Neural progenitor cell (in vitro differentiated cells): ENCODE measurements at regions not wholly inside any gene's neighbourhood (a gene's known extent, or its start where the extent isn't known, plus 50 kb on each side); places are given as distances from the start of the nearest gene placed in this dataset.

Experiments
- DNase-seq: peaks from one replicate; pipeline ENCODE4 v3.0.0-alpha.2; 2016; ENCODE audit warnings: low spot score
- H2AFZ ChIP-seq: fragments of 200-600 bp; sonication (generic); replicated peaks from 2 replicates; pipeline ENCODE4 v1.6.1; 2016; ENCODE audit warnings: antibody characterized with exemption
- H3F3A ChIP-seq: fragments of 200-600 bp; sonication (generic); 2 replicates; pipeline ENCODE4 v1.6.1; 2016; ENCODE audit warnings: antibody characterized with exemption, low read depth
- H3K27ac ChIP-seq: fragments of 200-600 bp; sonication (generic); 2 replicates; pipeline ENCODE4 v1.5.1; 2016; ENCODE audit warnings: mild to moderate bottlenecking
- H3K27me3 ChIP-seq: fragments of 200-600 bp; sonication (generic); 2 replicates; pipeline ENCODE4 v1.6.1; 2016; ENCODE audit warnings: mild to moderate bottlenecking, moderate library complexity
- H3K36me3 ChIP-seq: fragments of 200-600 bp; sonication (generic); 2 replicates; pipeline ENCODE4 v1.5.1; 2016
- H3K4me1 ChIP-seq: fragments of 200-600 bp; sonication (generic); 2 replicates; pipeline ENCODE4 v1.6.1; 2016; ENCODE audit warnings: mixed run types
- H3K4me2 ChIP-seq: fragments of 200-600 bp; sonication (generic); 2 replicates; pipeline ENCODE4 v1.6.1; 2016
- H3K4me3 ChIP-seq: fragments of 200-600 bp; sonication (generic); 2 replicates; pipeline ENCODE4 v1.5.1; 2016
- H3K79me2 ChIP-seq: fragments of 200-600 bp; sonication (generic); 2 replicates; pipeline ENCODE4 v1.6.1; 2016; ENCODE audit warnings: low read depth
- H3K9ac ChIP-seq: fragments of 200-600 bp; sonication (generic); 2 replicates; pipeline ENCODE4 v1.6.1; 2016
- H3K9me3 ChIP-seq: fragments of 200-600 bp; sonication (generic); 2 replicates; pipeline ENCODE4 v1.5.1; 2016; ENCODE audit warnings: low read depth
- H4K20me1 ChIP-seq: fragments of 200-600 bp; sonication (generic); 2 replicates; pipeline ENCODE4 v1.6.1; 2016; ENCODE audit warnings: low read depth
- H3K27ac Mint-ChIP-seq: 3 replicates; pipeline ENCODE4 v1.8.0; 2021; ENCODE audit warnings: mixed read lengths
- H3K27me3 Mint-ChIP-seq: 2 replicates; pipeline ENCODE4 v1.8.0; 2022; ENCODE audit warnings: low read depth, mild to moderate bottlenecking, inconsistent platforms, moderate library complexity, mixed read lengths; ENCODE audit not compliant: insufficient read depth
- H3K36me3 Mint-ChIP-seq: 3 replicates; pipeline ENCODE4 v1.8.0; 2021; ENCODE audit warnings: mixed read lengths
- H3K4me1 Mint-ChIP-seq: 3 replicates; pipeline ENCODE4 v1.8.0; 2021; ENCODE audit warnings: mixed read lengths
- H3K4me3 Mint-ChIP-seq: 3 replicates; pipeline ENCODE4 v1.8.0; 2021; ENCODE audit warnings: mild to moderate bottlenecking, moderate library complexity, mixed read lengths
- H3K9me3 Mint-ChIP-seq: 3 replicates; pipeline ENCODE4 v1.8.0; 2020; ENCODE audit warnings: mixed read lengths
- EZH2 ChIP-seq: fragments of 200-600 bp; sonication (generic); IDR thresholded peaks from 2 replicates; pipeline ENCODE4 v1.6.1; 2017; ENCODE audit warnings: antibody characterized with exemption, mild to moderate bottlenecking, moderate library complexity
- EZH2phosphoT487 ChIP-seq: fragments of 200-600 bp; sonication (generic); IDR thresholded peaks from 2 replicates; pipeline ENCODE4 v1.6.1; 2017; ENCODE audit warnings: antibody characterized with exemption
- TF ChIP-seq, protein P1 (sequence below): fragments of 200-600 bp; sonication (generic); IDR thresholded peaks from 2 replicates; pipeline ENCODE4 v1.5.1; 2017; ENCODE audit warnings: antibody characterized with exemption, mild to moderate bottlenecking

DNA sequence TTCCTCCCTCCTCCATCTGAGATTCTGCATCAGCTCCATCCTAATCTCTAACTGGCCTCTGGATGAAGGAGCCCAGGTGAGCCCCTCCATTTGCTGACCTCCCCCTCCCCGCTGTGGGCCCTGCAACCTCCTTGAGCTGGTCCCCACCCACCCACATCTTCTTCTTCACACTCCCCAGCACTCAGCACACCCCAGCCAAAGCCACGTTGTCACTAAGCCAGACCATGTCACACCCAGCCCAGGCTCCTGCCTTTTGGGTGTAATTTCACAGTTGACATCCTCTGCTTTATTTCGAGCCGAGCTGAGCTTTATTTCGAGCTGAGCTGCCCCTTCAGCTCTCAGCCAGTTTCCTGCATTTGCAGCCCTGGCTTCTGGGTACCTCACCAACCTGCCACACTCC is 282.7 kb upstream of the TNRC6C start:
- Histone ChIP-seq H3K4me1 (peaks cover 22% of the 10 kb centered on the region), H3K36me3 (no peaks in the 10 kb centered on the region), H3F3A (peaks cover 4% of the 10 kb centered on the region), H3K27me3 (no peaks in the 10 kb centered on the region), H4K20me1 (no peaks in the 10 kb centered on the region), H3K4me2 (peak overlapping the region; percentile 34), H3K79me2 (no peaks in the 10 kb centered on the region), H3K4me3 (no peak overlapping the region), H2AFZ (no peak overlapping the region), H3K9me3 (no peaks in the 10 kb centered on the region), H3K9ac (no peak overlapping the region), H3K27ac (no peak overlapping the region)
- Mint-ChIP-seq H3K4me1 (peaks cover 25% of the 10 kb centered on the region), H3K4me3 (no peak overlapping the region), H3K27me3 (peaks cover 18% of the 10 kb centered on the region), H3K27ac (peak overlapping the region; percentile 16), H3K36me3 (no peaks in the 10 kb centered on the region), H3K9me3 (peaks cover 2% of the 10 kb centered on the region)
- TF ChIP-seq EZH2 (no peak), EZH2phosphoT487 (no peak)
- TF ChIP-seq, protein P1, sequence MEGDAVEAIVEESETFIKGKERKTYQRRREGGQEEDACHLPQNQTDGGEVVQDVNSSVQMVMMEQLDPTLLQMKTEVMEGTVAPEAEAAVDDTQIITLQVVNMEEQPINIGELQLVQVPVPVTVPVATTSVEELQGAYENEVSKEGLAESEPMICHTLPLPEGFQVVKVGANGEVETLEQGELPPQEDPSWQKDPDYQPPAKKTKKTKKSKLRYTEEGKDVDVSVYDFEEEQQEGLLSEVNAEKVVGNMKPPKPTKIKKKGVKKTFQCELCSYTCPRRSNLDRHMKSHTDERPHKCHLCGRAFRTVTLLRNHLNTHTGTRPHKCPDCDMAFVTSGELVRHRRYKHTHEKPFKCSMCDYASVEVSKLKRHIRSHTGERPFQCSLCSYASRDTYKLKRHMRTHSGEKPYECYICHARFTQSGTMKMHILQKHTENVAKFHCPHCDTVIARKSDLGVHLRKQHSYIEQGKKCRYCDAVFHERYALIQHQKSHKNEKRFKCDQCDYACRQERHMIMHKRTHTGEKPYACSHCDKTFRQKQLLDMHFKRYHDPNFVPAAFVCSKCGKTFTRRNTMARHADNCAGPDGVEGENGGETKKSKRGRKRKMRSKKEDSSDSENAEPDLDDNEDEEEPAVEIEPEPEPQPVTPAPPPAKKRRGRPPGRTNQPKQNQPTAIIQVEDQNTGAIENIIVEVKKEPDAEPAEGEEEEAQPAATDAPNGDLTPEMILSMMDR: no peak
- no peak for DNase-seq

DNA sequence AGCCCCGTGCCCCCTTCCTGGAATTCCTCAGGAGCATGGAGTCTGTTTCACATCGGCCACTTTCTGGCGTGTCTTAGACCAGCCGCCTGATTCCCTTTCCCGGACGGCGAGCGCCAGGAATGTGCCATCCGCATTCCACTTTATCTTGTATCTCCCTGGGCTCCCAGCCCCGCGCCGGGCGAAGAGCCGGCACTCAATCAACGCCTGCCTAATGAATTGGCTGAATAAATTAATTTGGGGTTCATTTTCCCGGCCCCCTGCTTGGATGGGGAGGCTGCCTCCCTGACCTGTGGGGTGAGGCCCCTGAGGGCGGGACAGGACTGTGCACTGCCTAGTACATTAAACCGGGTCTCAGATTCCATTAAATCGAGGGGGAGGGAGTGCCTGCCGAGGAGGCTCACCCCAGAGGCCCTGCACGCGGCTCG is 282.3 kb upstream of the TNRC6C start:
- Mint-ChIP-seq H3K36me3 (no peaks in the 10 kb centered on the region), H3K4me3 (no peak overlapping the region), H3K27me3 (peaks cover 18% of the 10 kb centered on the region), H3K27ac (peak overlapping the region; percentile 16), H3K9me3 (peaks cover 2% of the 10 kb centered on the region), H3K4me1 (peaks cover 25% of the 10 kb centered on the region)
- H3K36me3 ChIP-seq: no peaks in the 10 kb centered on the region
- H3K27me3 ChIP-seq: no peaks in the 10 kb centered on the region
- DNase-seq: peak; percentile 68
- H3K9me3 ChIP-seq: no peaks in the 10 kb centered on the region
- H3K79me2 ChIP-seq: no peaks in the 10 kb centered on the region
- no peak overlapping the region for H3K9ac ChIP-seq
- H3K27ac ChIP-seq: peak overlapping the region; percentile 16
- no peak overlapping the region for H2AFZ ChIP-seq
- peaks cover 22% of the 10 kb centered on the region for H3K4me1 ChIP-seq
- peaks cover 4% of the 10 kb centered on the region for H3F3A ChIP-seq
- H3K4me2 ChIP-seq: peak overlapping the region; percentile 34
- no peak overlapping the region for H3K4me3 ChIP-seq
- TF ChIP-seq EZH2phosphoT487 (no peak), EZH2 (no peak)
- TF ChIP-seq, protein P1: no peak
- no peaks in the 10 kb centered on the region for H4K20me1 ChIP-seq

DNA sequence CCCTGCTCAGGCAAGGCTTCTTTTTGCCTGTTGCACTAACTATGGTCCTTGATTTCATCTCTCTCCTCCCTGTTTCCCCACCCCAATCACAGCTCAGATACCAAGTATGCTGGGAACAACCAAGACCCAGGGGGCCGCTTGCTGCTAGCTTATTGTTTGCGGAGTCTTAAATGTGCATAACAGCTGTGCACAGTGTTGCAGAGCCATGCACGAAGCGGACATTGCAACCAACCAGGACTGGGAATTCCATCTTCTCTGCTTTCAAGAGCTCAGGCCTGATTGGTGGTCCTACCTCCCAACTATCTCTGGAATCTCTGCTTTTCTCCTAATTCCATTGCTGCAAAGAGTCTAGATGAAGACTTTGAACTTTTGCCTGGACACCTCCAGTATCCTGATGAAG is 281.3 kb upstream of the TNRC6C start:
- H2AFZ ChIP-seq: no peak overlapping the region
- Mint-ChIP-seq H3K4me3 (no peak overlapping the region), H3K27me3 (peaks cover 18% of the 10 kb centered on the region), H3K9me3 (peaks cover 2% of the 10 kb centered on the region), H3K4me1 (peaks cover 25% of the 10 kb centered on the region), H3K36me3 (no peaks in the 10 kb centered on the region), H3K27ac (peak overlapping the region; percentile 17)
- H3K27me3 ChIP-seq: no peaks in the 10 kb centered on the region
- H3F3A ChIP-seq: peaks cover 4% of the 10 kb centered on the region
- no peaks in the 10 kb centered on the region for H3K36me3 ChIP-seq
- DNase-seq: no peak
- no peaks in the 10 kb centered on the region for H3K9me3 ChIP-seq
- H3K4me2 ChIP-seq: peak overlapping the region; percentile 10
- H3K9ac ChIP-seq: no peak overlapping the region
- TF ChIP-seq EZH2phosphoT487 (no peak), EZH2 (no peak)
- TF ChIP-seq, protein P1: no peak
- no peak overlapping the region for H3K27ac ChIP-seq
- H3K4me1 ChIP-seq: peaks cover 22% of the 10 kb centered on the region
- no peaks in the 10 kb centered on the region for H3K79me2 ChIP-seq
- H3K4me3 ChIP-seq: no peak overlapping the region
- no peaks in the 10 kb centered on the region for H4K20me1 ChIP-seq
